HepG2 (cell line): ENCODE measurements at regions not wholly inside any gene's neighbourhood (a gene's known extent, or its start where the extent isn't known, plus 50 kb on each side); places are given as distances from the start of the nearest gene placed in this dataset.

ENCODE experiments used
- ATAC-seq: fragments of 200-7000 bp; cut with Tn5 transposase; 3 replicates; pipeline ENCODE4 v1.9.1; 2020; ENCODE audit warnings: mild to moderate bottlenecking, moderate library complexity
- BruUV-seq: library from RNA; stranded (reverse); fragments of 400-500 nt; replicated peaks from 2 replicates; lab custom pipeline; 2021; lab: Mats Ljungman, UMichigan
- CTCF ChIA-PET: fragments of 300-600 bp; formaldehyde crosslinking; extraction: SDS; loops from one replicate; lab custom pipeline; 2021; ENCODE audit warnings: low total read pairs, inconsistent platforms, low intra/inter-chr PET ratio; lab: Yijun Ruan, JAX
- POLR2A ChIA-PET: fragments of 350-600 bp; sonication (Branson Sonifier 250); formaldehyde crosslinking; loops from one replicate; lab custom pipeline; 2020; ENCODE audit warnings: antibody characterized with exemption, inconsistent platforms; lab: Yijun Ruan, JAX
- DNase-seq: peaks from one replicate; pipeline ENCODE4 v3.0.0-alpha.2; 2015; ENCODE audit warnings: low spot score
- FAIRE-seq: peaks from 3 replicates; lab custom pipeline; 2011; peaks lifted over from hg19 to GRCh38; lab: Jason Lieb, UNC
- H2AFZ ChIP-seq: one replicate; pipeline ENCODE4 v1.6.1; 2011; ENCODE audit warnings: low read length, inconsistent platforms
- H3K27ac ChIP-seq: fragments of 300-600 bp; 3 replicates; pipeline ENCODE4 v1.8.0; 2011; ENCODE audit warnings: mixed run types, mild to moderate bottlenecking, mixed read lengths, low read length, inconsistent platforms; ENCODE audit not compliant: insufficient read depth; ENCODE audit errors: extremely low read length
- H3K27me3 ChIP-seq, 2 experiments: fragments of 200-600 bp in 1 of 2; 2 replicates in 1 of 2; 3 replicates in 1 of 2; pipeline versions ENCODE4 v1.6.0 to v1.8.0; 2011; ENCODE audit warnings: low read length in 2 of 2, mild to moderate bottlenecking in 2 of 2, moderate library complexity in 2 of 2, inconsistent platforms in 1 of 2; ENCODE audit not compliant: insufficient read depth in 2 of 2, control insufficient read depth in 1 of 2
- H3K36me3 ChIP-seq, 2 experiments: fragments of 200-600 bp in 1 of 2; replicated peaks in 1 of 2; 2 replicates in 1 of 2; 3 replicates in 1 of 2; pipeline versions ENCODE4 v1.5.1 to v1.8.0; 2011; ENCODE audit warnings: low read length in 2 of 2, inconsistent platforms in 1 of 2; ENCODE audit not compliant: insufficient read depth in 2 of 2, control insufficient read depth in 1 of 2
- H3K4me1 ChIP-seq: 2 replicates; pipeline ENCODE4 v1.5.1; 2012; ENCODE audit warnings: low read length, inconsistent platforms; ENCODE audit not compliant: insufficient read depth
- H3K4me2 ChIP-seq: 2 replicates; pipeline ENCODE4 v1.6.0; 2011; ENCODE audit warnings: low read depth, low read length, inconsistent platforms
- H3K4me3 ChIP-seq, 3 experiments: fragments of 200-600 bp in 1 of 3; sonication (generic), shearing (Covaris generic) in 1 of 3; replicated peaks in 1 of 3; 2 replicates each; pipeline ENCODE4 v1.5.1; 2011 to 2016; ENCODE audit warnings: low read length in 3 of 3, inconsistent platforms in 2 of 3, low read depth in 2 of 3, mild to moderate bottlenecking in 2 of 3, control low read depth in 1 of 3, mixed read lengths in 1 of 3; ENCODE audit not compliant: insufficient read depth in 1 of 3
- H3K79me2 ChIP-seq: one replicate; pipeline ENCODE4 v1.6.1; 2011; ENCODE audit warnings: low read length, inconsistent platforms; ENCODE audit not compliant: insufficient read depth
- H3K9ac ChIP-seq: 2 replicates; pipeline ENCODE4 v1.6.0; 2011; ENCODE audit warnings: mild to moderate bottlenecking, low read depth, low read length, inconsistent platforms; ENCODE audit not compliant: insufficient read depth
- H3K9me3 ChIP-seq: 2 replicates; pipeline ENCODE4 v1.5.1; 2012; ENCODE audit warnings: mild to moderate bottlenecking, low read length
- H4K20me1 ChIP-seq: 2 replicates; pipeline ENCODE4 v1.6.0; 2011; ENCODE audit warnings: inconsistent platforms, mild to moderate bottlenecking, low read length, moderate library complexity; ENCODE audit not compliant: insufficient read depth
- AFF4 ChIP-seq: sonication (generic); formaldehyde crosslinking; IDR thresholded peaks from 2 replicates; pipeline ENCODE4 v1.4.0; 2020; ENCODE audit warnings: missing genetic modification reagents
- JARID2 ChIP-seq: sonication (generic); formaldehyde crosslinking; IDR thresholded peaks from 2 replicates; pipeline ENCODE4 v1.8.1; 2023; ENCODE audit warnings: missing genetic modification reagents, inconsistent platforms; ENCODE audit not compliant: insufficient replicate concordance
- MAFF ChIP-seq: IDR thresholded peaks from 2 replicates; pipeline ENCODE4 v1.6.1; 2011; ENCODE audit warnings: low read depth, low read length, improper control_type of control experiment
- SUZ12 ChIP-seq: fragments of 150-350 bp; IDR thresholded peaks from 2 replicates; pipeline ENCODE4 v1.6.1; 2014; ENCODE audit warnings: low read depth, low read length
- TBP ChIP-seq: sonication (generic); formaldehyde crosslinking; IDR thresholded peaks from 2 replicates; pipeline ENCODE4 v1.5.0; 2020; ENCODE audit warnings: missing genetic modification reagents
- ZNF563 ChIP-seq: sonication (generic); formaldehyde crosslinking; IDR thresholded peaks from 2 replicates; pipeline ENCODE4 v1.8.0; 2022; ENCODE audit warnings: mild to moderate bottlenecking, moderate library complexity, missing genetic modification reagents
- ZZZ3 ChIP-seq: sonication (generic); formaldehyde crosslinking; IDR thresholded peaks from 2 replicates; pipeline ENCODE4 v1.4.0; 2020; ENCODE audit warnings: missing genetic modification reagents, mild to moderate bottlenecking, borderline replicate concordance
- WGBS: methylation state at CpG from one replicate; pipeline ENCODE4 v1.1.6; 2017; ENCODE audit warnings: low lambda C conversion rate; 5-methylcytosine and 5-hydroxymethylcytosine counted together
- in situ Hi-C: cut with HindIII; loops from 2 replicates; pipeline ENCODE4 v1.10.0; 2017; ENCODE audit warnings: low pct_unique_long_range_greater_than_20kb; ENCODE audit not compliant: extremely low pct_ligation_motif_present
- intact Hi-C: fragments of 100-400 bp; cut with micrococcal nuclease; formaldehyde crosslinking; loops from one replicate; pipeline ENCODE4 v1.10.0; 2022; ENCODE audit not compliant: unreplicated experiment
- TF ChIP-seq, protein P1 (sequence below): sonication (generic); formaldehyde crosslinking; IDR thresholded peaks from 2 replicates; pipeline ENCODE4 v1.5.0; 2020; ENCODE audit warnings: missing genetic modification reagents, mild to moderate bottlenecking, borderline replicate concordance

GRCh38 chr5:172505845-172506244 is 51.5 kb upstream of the SH3PXD2B start (continued):
- TF ChIP-seq, protein P1, sequence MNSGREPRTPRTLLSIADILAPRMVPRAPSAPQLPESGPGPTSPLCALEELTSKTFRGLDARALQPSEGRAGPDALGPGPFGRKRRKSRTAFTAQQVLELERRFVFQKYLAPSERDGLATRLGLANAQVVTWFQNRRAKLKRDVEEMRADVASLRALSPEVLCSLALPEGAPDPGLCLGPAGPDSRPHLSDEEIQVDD (CRISPR knock-in tag) = no peak
- TF ChIP-seq AFF4 (CRISPR knock-in tag) = no peak

GRCh38 chr5:172505403-172505759 is 51.1 kb upstream of the SH3PXD2B start:
- Histone ChIP-seq H3K36me3 (no peaks in the 10 kb centered on the region), H2AFZ (no peak overlapping the region), H3K9ac (no peak overlapping the region), H3K4me3 (no peak overlapping the region), H4K20me1 (no peaks in the 10 kb centered on the region), H3K27ac (no peak overlapping the region), H3K9me3 (no peaks in the 10 kb centered on the region), H3K4me1 (no peaks in the 10 kb centered on the region), H3K27me3 (peaks cover 3 to 11% of the 10 kb centered on the region in 2 experiments; a peak in 1 of 5 replicates), H3K4me2 (no peak overlapping the region), H3K79me2 (no peaks in the 10 kb centered on the region)
- no peak for FAIRE-seq
- no peak for ATAC-seq
- in situ Hi-C loops = no loop called here
- intact Hi-C loops = no loop called here
- BruUV-seq = no TSS peak
- POLR2A ChIA-PET = no interaction called here
- CTCF ChIA-PET = no interaction called here
- WGBS = 52% methylated on average over 8 of the region's 8 CpGs
- TF ChIP-seq TBP (CRISPR knock-in tag) (no peak), SUZ12 (no peak), ZZZ3 (CRISPR knock-in tag) (no peak), JARID2 (CRISPR knock-in tag) (no peak), ZNF563 (CRISPR knock-in tag) (no peak), MAFF (no peak)
- no peak for DNase-seq
